H1 (cell line): ENCODE measurements at regions not wholly inside any gene's neighbourhood (a gene's known extent, or its start where the extent isn't known, plus 50 kb on each side); places are given as distances from the start of the nearest gene placed in this dataset.

Experiments used
- CTCF ChIA-PET: fragments of 300-600 bp; sonication (Branson Sonifier 250); formaldehyde crosslinking; loops from one replicate; lab custom pipeline; 2021; ENCODE audit not compliant: partially characterized antibody; lab: Charles Lee
- POLR2A ChIA-PET: fragments of 300-600 bp; sonication (Branson Sonifier 250); formaldehyde crosslinking; loops from one replicate; lab custom pipeline; 2021; ENCODE audit warnings: inconsistent platforms; ENCODE audit not compliant: partially characterized antibody; lab: Charles Lee
- DNase-seq, 2 experiments: peaks; one replicate each; pipeline versions ENCODE4 v3.0.0 to v3.0.0-alpha.2; 2010 to 2022; ENCODE audit warnings: low spot score in 2 of 2, low read depth in 1 of 2, mixed read lengths in 1 of 2
- FAIRE-seq: peaks from 2 replicates; lab custom pipeline; 2011; peaks lifted over from hg19 to GRCh38; lab: Jason Lieb, UNC
- H2AFZ ChIP-seq: 2 replicates; pipeline ENCODE4 v1.8.1; 2012; ENCODE audit warnings: low read length, inconsistent platforms
- H2AK5ac ChIP-seq: 2 replicates; pipeline ENCODE4 v1.6.1; 2013; ENCODE audit warnings: low read depth, low read length
- H2BK120ac ChIP-seq: replicated peaks from 2 replicates; pipeline ENCODE3; 2013; ENCODE audit warnings: low read depth, low read length, inconsistent platforms
- H2BK12ac ChIP-seq: 2 replicates; pipeline ENCODE4 v1.6.1; 2013; ENCODE audit warnings: low read depth, low read length
- H2BK15ac ChIP-seq: 2 replicates; pipeline ENCODE4 v1.6.1; 2013; ENCODE audit warnings: low read length
- H2BK20ac ChIP-seq: 2 replicates; pipeline ENCODE4 v1.6.1; 2013; ENCODE audit warnings: low read length
- H2BK5ac ChIP-seq: 2 replicates; pipeline ENCODE4 v1.6.1; 2013; ENCODE audit warnings: low read depth, low read length
- H3K14ac ChIP-seq: 2 replicates; pipeline ENCODE4 v1.6.1; 2013; ENCODE audit warnings: inconsistent platforms; ENCODE audit not compliant: insufficient read length
- H3K18ac ChIP-seq: 2 replicates; pipeline ENCODE4 v1.6.1; 2013; ENCODE audit warnings: low read length; ENCODE audit errors: extremely low read depth
- H3K23ac ChIP-seq: 2 replicates; pipeline ENCODE4 v1.6.1; 2013; ENCODE audit warnings: inconsistent platforms; ENCODE audit not compliant: insufficient read length
- H3K23me2 ChIP-seq: 2 replicates; pipeline ENCODE4 v1.6.1; 2013; ENCODE audit warnings: low read depth, low read length
- H3K27ac ChIP-seq: 2 replicates; pipeline ENCODE4 v1.6.1; 2011; ENCODE audit warnings: low read depth, low read length, inconsistent platforms
- H3K27me3 ChIP-seq, 4 experiments: replicated peaks in 1 of 4; 1 replicate in 1 of 4; 2 replicates in 3 of 4; pipeline versions ENCODE4 v1.6.1 to v1.8.1; 2011 to 2013; ENCODE audit warnings: low read length in 3 of 4, mild to moderate bottlenecking in 3 of 4, inconsistent platforms in 2 of 4, mixed read lengths in 2 of 4, moderate library complexity in 1 of 4; ENCODE audit not compliant: control insufficient read depth in 3 of 4, insufficient read depth in 3 of 4; ENCODE audit errors: extremely low read depth in 1 of 4
- H3K36me3 ChIP-seq, 4 experiments: 2 replicates each; pipeline versions ENCODE4 v1.6.1 to v1.8.1; 2011 to 2013; ENCODE audit warnings: mild to moderate bottlenecking in 4 of 4, low read length in 3 of 4, moderate library complexity in 2 of 4, control low read depth in 1 of 4, inconsistent platforms in 1 of 4; ENCODE audit not compliant: insufficient read depth in 4 of 4, control insufficient read depth in 2 of 4
- H3K4ac ChIP-seq: replicated peaks from 2 replicates; pipeline ENCODE3; 2013; ENCODE audit warnings: low read length, low read depth, mixed read lengths, inconsistent platforms; ENCODE audit not compliant: insufficient read length
- H3K4me1 ChIP-seq, 4 experiments: replicated peaks in 1 of 4; 1 replicate in 1 of 4; 2 replicates in 3 of 4; pipeline versions ENCODE4 v1.6.1 to v1.8.1; 2011 to 2013; ENCODE audit warnings: low read length in 3 of 4, inconsistent platforms in 2 of 4, mixed read lengths in 1 of 4; ENCODE audit not compliant: insufficient read depth in 4 of 4, control insufficient read depth in 3 of 4
- H3K4me2 ChIP-seq, 2 experiments: 2 replicates each; pipeline versions ENCODE4 v1.6.1 to v1.8.1; 2011 to 2013; ENCODE audit warnings: low read depth in 2 of 2, low read length in 2 of 2, control low read depth in 1 of 2, inconsistent platforms in 1 of 2, mild to moderate bottlenecking in 1 of 2; ENCODE audit not compliant: insufficient read depth in 1 of 2
- H3K4me3 ChIP-seq, 4 experiments: fragments of 200-600, 300-600 bp in 1 of 4; sonication (generic), shearing (Covaris generic), sonication (Bioruptor Twin) in 1 of 4; 2 replicates each; pipeline versions ENCODE4 v1.5.1 to v1.8.1; 2011 to 2016; ENCODE audit warnings: low read length in 4 of 4, low read depth in 3 of 4, control low read depth in 2 of 4, inconsistent platforms in 2 of 4, mild to moderate bottlenecking in 2 of 4, mixed read lengths in 1 of 4, moderate library complexity in 1 of 4; ENCODE audit not compliant: insufficient read depth in 2 of 4; ENCODE audit errors: extremely low read depth in 1 of 4
- H3K56ac ChIP-seq: replicated peaks from 2 replicates; pipeline ENCODE3; 2013; ENCODE audit warnings: low read depth, mild to moderate bottlenecking, mixed read lengths, low read length, inconsistent platforms; ENCODE audit not compliant: insufficient read length
- H3K79me1 ChIP-seq: 2 replicates; pipeline ENCODE4 v1.6.1; 2013; ENCODE audit warnings: low read depth, low read length, control low read depth
- H3K79me2 ChIP-seq, 2 experiments: 2 replicates each; pipeline versions ENCODE4 v1.6.1 to v1.8.1; 2012 to 2013; ENCODE audit warnings: low read length in 2 of 2, mild to moderate bottlenecking in 2 of 2, inconsistent platforms in 1 of 2; ENCODE audit not compliant: insufficient read depth in 2 of 2, control insufficient read depth in 1 of 2
- H3K9ac ChIP-seq, 4 experiments: replicated peaks in 1 of 4; 1 replicate in 1 of 4; 2 replicates in 3 of 4; pipeline versions ENCODE4 v1.6.1 to v1.8.1; 2011 to 2013; ENCODE audit warnings: low read depth in 3 of 4, low read length in 3 of 4, control low read depth in 2 of 4, mild to moderate bottlenecking in 2 of 4, moderate library complexity in 2 of 4, inconsistent platforms in 1 of 4; ENCODE audit errors: extremely low read depth in 1 of 4
- H3K9me3 ChIP-seq, 2 experiments: 2 replicates each; pipeline versions ENCODE4 v1.6.1 to v1.8.1; 2012 to 2013; ENCODE audit warnings: mild to moderate bottlenecking in 2 of 2, moderate library complexity in 2 of 2, control low read depth in 1 of 2, inconsistent platforms in 1 of 2, low read depth in 1 of 2, low read length in 1 of 2, mixed read lengths in 1 of 2; ENCODE audit not compliant: insufficient read depth in 2 of 2
- H4K20me1 ChIP-seq, 2 experiments: replicated peaks in 1 of 2; 2 replicates each; pipeline versions ENCODE3 to v1.8.1; 2011 to 2013; ENCODE audit warnings: inconsistent platforms in 2 of 2, low read length in 2 of 2, mild to moderate bottlenecking in 1 of 2; ENCODE audit not compliant: insufficient read depth in 2 of 2, control insufficient read depth in 1 of 2
- H4K5ac ChIP-seq: 2 replicates; pipeline ENCODE4 v1.6.1; 2013; ENCODE audit warnings: low read length, low read depth, mixed read lengths, inconsistent platforms; ENCODE audit not compliant: insufficient read length
- H4K8ac ChIP-seq: 2 replicates; pipeline ENCODE4 v1.8.0; 2013; ENCODE audit warnings: mild to moderate bottlenecking, moderate library complexity, low read length, inconsistent platforms; ENCODE audit not compliant: insufficient read depth; ENCODE audit errors: extremely low read depth
- H4K91ac ChIP-seq: replicated peaks from 2 replicates; pipeline ENCODE3; 2013; ENCODE audit warnings: low read length, mixed read lengths, inconsistent platforms; ENCODE audit not compliant: insufficient read length
- E2F6 ChIP-seq: IDR thresholded peaks from 2 replicates; pipeline ENCODE4 v1.6.1; 2012; ENCODE audit warnings: inconsistent platforms
- KDM1A ChIP-seq: fragments of 200-600, 300-600 bp; sonication (generic); IDR thresholded peaks from 2 replicates; pipeline ENCODE4 v1.7.1; 2016; ENCODE audit warnings: mild to moderate bottlenecking, low read length, borderline replicate concordance
- KDM4A ChIP-seq: IDR thresholded peaks from one replicate; pipeline ENCODE4 v1.7.1; 2012; ENCODE audit warnings: low read depth, mild to moderate bottlenecking, moderate library complexity, low read length, inconsistent platforms; ENCODE audit not compliant: severe bottlenecking
- KDM5A ChIP-seq: fragments of 200-600 bp; IDR thresholded peaks from 2 replicates; pipeline ENCODE4 v1.7.1; 2012; ENCODE audit warnings: mild to moderate bottlenecking, low read length, inconsistent platforms, mixed read lengths
- PHF8 ChIP-seq: fragments of 200-600 bp; sonication (generic); conservative IDR thresholded peaks from 2 replicates; pipeline ENCODE4 v1.7.1; 2012; ENCODE audit warnings: low read depth, mild to moderate bottlenecking, inconsistent platforms, low read length, moderate library complexity
- RBBP5 ChIP-seq: IDR thresholded peaks from 2 replicates; pipeline ENCODE4 v1.7.1; 2012; ENCODE audit warnings: low read depth, mild to moderate bottlenecking, inconsistent platforms, low read length, moderate library complexity, borderline replicate concordance
- SIX5 ChIP-seq: IDR thresholded peaks from 2 replicates; pipeline ENCODE4 v1.6.1; 2011; ENCODE audit warnings: mild to moderate bottlenecking, low read depth, low read length
- YY1 ChIP-seq: IDR thresholded peaks from 2 replicates; pipeline ENCODE4 v1.6.1; 2011; ENCODE audit warnings: low read depth, mild to moderate bottlenecking, low read length
- WGBS, 2 experiments: shearing (Covaris generic) in 1 of 2; methylation state at CpG; one replicate each; pipeline versions ENCODE4 v1.1.6 to v1.1.7; 2013 to 2015; ENCODE audit warnings: low lambda C conversion rate in 2 of 2, mixed read lengths in 2 of 2, inconsistent platforms in 1 of 2, low coverage in 1 of 2, missing lambda C conversion rate in 1 of 2; ENCODE audit not compliant: insufficient replicate concordance in 2 of 2, insufficient coverage in 1 of 2, insufficient read length in 1 of 2; ENCODE audit errors: extremely low coverage in 1 of 2, missing lambda C conversion rate in 1 of 2; 5-methylcytosine and 5-hydroxymethylcytosine counted together

DNA sequence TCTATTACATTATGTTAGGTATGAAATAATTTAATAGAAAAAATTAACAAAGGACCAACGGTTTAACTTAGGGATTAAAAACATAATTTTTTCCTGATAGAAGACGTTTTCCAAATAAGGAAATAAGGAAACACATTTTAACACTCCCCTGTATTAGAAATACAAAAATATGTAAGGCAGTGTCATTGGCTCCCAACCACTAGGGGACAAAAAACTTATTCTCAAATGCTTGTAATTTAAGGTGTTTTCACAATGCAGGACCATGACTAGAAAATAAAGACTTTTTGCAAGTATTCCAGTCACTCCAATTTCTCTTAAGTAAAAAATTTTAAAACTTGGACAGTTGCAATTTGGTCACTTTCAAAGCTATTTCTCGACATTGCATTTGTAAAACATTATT is 98.8 kb upstream of the ODAD2 start:
- H4K20me1 ChIP-seq = no peaks in the 10 kb centered on the region
- no peak overlapping the region for H2BK5ac ChIP-seq
- H3K79me1 ChIP-seq = no peaks in the 10 kb centered on the region
- FAIRE-seq (no peak), DNase-seq (no peak)
- no peak overlapping the region for H2BK20ac ChIP-seq
- no peak overlapping the region for H2AFZ ChIP-seq
- H3K4me3 ChIP-seq = no peak overlapping the region
- H3K18ac ChIP-seq = no peak overlapping the region
- H3K4me2 ChIP-seq = no peak overlapping the region
- no peak overlapping the region for H3K9ac ChIP-seq
- no peaks in the 10 kb centered on the region for H3K9me3 ChIP-seq
- no peaks in the 10 kb centered on the region for H3K27me3 ChIP-seq
- H2AK5ac ChIP-seq = no peak overlapping the region
- H3K14ac ChIP-seq = no peak overlapping the region
- no peak overlapping the region for H4K8ac ChIP-seq
- no peak overlapping the region for H3K27ac ChIP-seq
- ChIA-PET POLR2A (no interaction called here), CTCF (interaction anchor here (0.5 kb wide), 1 partner anchor 55 kb away, joined by 3 read pairs; no protein-coding TSS in a partner anchor)
- no peaks in the 10 kb centered on the region for H3K79me2 ChIP-seq
- WGBS, 2 experiments = 95% methylated on average over 3 of the region's 3 CpGs; no CpG with 5 or more reads in 1 of the 2 experiments
- no peaks in the 10 kb centered on the region for H3K36me3 ChIP-seq
- no peak overlapping the region for H2BK120ac ChIP-seq
- H2BK12ac ChIP-seq = no peak overlapping the region
- no peaks in the 10 kb centered on the region for H3K23me2 ChIP-seq
- H2BK15ac ChIP-seq = no peak overlapping the region
- no peak overlapping the region for H3K56ac ChIP-seq
- H4K5ac ChIP-seq = no peak overlapping the region
- H3K23ac ChIP-seq = no peak overlapping the region
- H3K4me1 ChIP-seq = no peaks in the 10 kb centered on the region
- no peak for TF ChIP-seq PHF8
- TF ChIP-seq KDM1A = no peak
- no peak for TF ChIP-seq KDM5A
- no peak for TF ChIP-seq E2F6
- no peak for TF ChIP-seq KDM4A
- no peak for TF ChIP-seq SIX5
- TF ChIP-seq YY1 = no peak
- no peak for TF ChIP-seq RBBP5
- H4K91ac ChIP-seq = no peak overlapping the region
- no peak overlapping the region for H3K4ac ChIP-seq
